ENCODE measurements at regions not wholly inside any gene's neighbourhood (a gene's known extent, or its start where the extent isn't known, plus 50 kb on each side); places are given as distances from the start of the nearest gene placed in this dataset.

GRCh38 chr21:17667256-17667655, 54.6 kb upstream of the BTG3 start:
- TF ChIP-seq, protein P1, sequence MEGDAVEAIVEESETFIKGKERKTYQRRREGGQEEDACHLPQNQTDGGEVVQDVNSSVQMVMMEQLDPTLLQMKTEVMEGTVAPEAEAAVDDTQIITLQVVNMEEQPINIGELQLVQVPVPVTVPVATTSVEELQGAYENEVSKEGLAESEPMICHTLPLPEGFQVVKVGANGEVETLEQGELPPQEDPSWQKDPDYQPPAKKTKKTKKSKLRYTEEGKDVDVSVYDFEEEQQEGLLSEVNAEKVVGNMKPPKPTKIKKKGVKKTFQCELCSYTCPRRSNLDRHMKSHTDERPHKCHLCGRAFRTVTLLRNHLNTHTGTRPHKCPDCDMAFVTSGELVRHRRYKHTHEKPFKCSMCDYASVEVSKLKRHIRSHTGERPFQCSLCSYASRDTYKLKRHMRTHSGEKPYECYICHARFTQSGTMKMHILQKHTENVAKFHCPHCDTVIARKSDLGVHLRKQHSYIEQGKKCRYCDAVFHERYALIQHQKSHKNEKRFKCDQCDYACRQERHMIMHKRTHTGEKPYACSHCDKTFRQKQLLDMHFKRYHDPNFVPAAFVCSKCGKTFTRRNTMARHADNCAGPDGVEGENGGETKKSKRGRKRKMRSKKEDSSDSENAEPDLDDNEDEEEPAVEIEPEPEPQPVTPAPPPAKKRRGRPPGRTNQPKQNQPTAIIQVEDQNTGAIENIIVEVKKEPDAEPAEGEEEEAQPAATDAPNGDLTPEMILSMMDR (IDR thresholded peaks at IDR 0.05) = no peak
- no peaks in the 10 kb centered on the region for H3K27me3 ChIP-seq
- no peak overlapping the region for H3K27ac ChIP-seq
- no peaks in the 10 kb centered on the region for H3K9me3 ChIP-seq
- H3K4me1 ChIP-seq (ENCODE audit: control insufficient read depth in 1 of 2, insufficient read depth in 1 of 2, low read depth in 1 of 2, low read length in 1 of 2) = no peaks in the 10 kb centered on the region
- H3K36me3 ChIP-seq = no peaks in the 10 kb centered on the region
- H3K4me3 ChIP-seq (ENCODE audit: low read depth in 1 of 2, low read length in 1 of 2) = no peak overlapping the region

Measured in neutrophil (primary cell).